OCI-LY7 (cell line): ENCODE measurements at regions not wholly inside any gene's neighbourhood (a gene's known extent, or its start where the extent isn't known, plus 50 kb on each side); places are given as distances from the start of the nearest gene placed in this dataset.

Source experiments
- CTCF ChIP-seq: fragments of 200-600 bp; sonication (generic); conservative IDR thresholded peaks from 2 replicates; pipeline ENCODE4 v1.5.1; 2014; ENCODE audit warnings: mild to moderate bottlenecking, antibody characterized with exemption, low read length, moderate library complexity, mixed read lengths
- EZH2phosphoT487 ChIP-seq: fragments of 200-600 bp; sonication (generic); IDR thresholded peaks from 2 replicates; pipeline ENCODE4 v1.6.1; 2018; ENCODE audit warnings: low read depth, borderline replicate concordance, mild to moderate bottlenecking, mixed run types, antibody characterized with exemption, low read length, moderate library complexity, mixed read lengths

GRCh38 chr11:10627291-10627690 is 58.8 kb upstream of the LYVE1 start:
- TF ChIP-seq CTCF (no peak), EZH2phosphoT487 (no peak)
